HG03135 (cell line): ENCODE measurements at regions not wholly inside any gene's neighbourhood (a gene's known extent, or its start where the extent isn't known, plus 50 kb on each side); places are given as distances from the start of the nearest gene placed in this dataset.
A peak's percentile ranks its signal among the peaks of the same experiment; 100 is the strongest.
"Not testable (repeated sequence)": the region's sequence is repeated elsewhere in the genome, so short reads cannot be mapped to it uniquely, and the experiment has no call there.

ENCODE experiments used
- ATAC-seq: cut with Tn5 transposase; IDR thresholded peaks from one replicate; pipeline ENCODE4 v1.9.1; 2021; ENCODE audit warnings: mild to moderate bottlenecking, moderate library complexity; ENCODE audit not compliant: unreplicated experiment

DNA sequence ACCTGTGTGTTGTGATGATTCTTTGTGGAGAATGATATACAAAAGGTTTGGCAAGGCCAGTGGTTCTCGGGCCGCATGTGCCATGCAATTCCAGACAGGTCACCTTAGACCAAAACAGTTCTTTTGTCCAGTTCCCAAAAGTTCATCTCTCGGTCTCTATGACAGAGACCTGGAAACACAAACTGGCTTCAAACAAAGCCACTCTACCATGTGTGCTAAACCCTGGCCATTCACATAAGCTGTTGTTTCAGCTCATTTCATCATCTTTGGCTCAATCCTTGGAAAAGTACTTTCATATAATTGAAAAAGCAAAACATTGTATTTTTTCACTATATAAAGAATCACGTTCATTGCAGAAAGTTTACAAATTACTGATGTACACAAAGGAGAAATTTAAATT is 210.5 kb upstream of the SEMA6A start:
- ATAC-seq, result no peak

DNA sequence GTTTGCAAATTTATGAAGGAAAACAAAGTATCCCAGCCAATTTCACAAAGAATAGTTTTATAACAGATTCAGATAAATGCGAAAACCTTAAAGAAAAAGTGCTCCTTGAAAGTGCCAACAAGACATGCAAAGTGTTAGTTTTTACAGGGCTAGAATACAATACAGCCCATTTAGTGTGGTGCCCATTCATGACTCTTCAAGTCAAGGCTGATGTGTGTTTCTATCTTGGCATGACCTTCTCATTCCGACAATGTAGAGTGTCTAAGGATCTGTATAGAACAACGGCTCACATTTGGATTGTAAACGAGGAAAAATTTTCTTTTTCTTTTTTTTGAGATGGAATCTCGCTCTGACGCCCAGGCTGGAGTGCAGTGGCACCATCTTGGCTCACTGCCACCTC is 205.2 kb upstream of the SEMA6A start:
- no peak for ATAC-seq

DNA sequence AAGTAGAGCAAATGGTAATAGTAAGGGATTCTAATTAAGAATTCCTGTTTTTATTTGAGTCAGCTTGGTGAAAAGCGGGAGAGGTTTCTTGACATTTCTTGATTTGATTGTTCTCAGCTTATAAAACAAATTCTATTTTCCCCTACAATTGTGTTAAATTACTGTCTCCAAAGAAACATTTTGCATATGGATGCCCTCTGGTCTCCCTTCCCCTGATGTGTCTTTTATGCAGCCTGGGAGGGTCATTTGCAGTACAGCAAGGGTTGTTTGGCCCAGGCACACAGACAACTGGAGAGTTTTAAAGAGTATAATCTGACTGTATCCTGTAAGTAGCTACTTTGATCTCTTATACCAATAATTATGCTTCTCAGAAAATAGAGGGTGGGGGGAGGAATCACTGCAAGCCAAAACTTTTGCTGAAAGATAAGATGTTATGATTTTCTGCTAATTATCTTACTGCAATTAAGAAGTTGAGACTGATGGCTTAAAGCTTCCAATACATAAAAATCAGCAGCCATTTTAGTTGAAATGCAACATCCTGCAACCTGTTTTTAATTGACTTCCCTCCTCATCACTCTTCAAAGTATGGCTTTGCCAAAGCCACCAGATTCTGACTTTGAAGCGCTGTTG is 204.1 kb upstream of the SEMA6A start:
- no peak for ATAC-seq

DNA sequence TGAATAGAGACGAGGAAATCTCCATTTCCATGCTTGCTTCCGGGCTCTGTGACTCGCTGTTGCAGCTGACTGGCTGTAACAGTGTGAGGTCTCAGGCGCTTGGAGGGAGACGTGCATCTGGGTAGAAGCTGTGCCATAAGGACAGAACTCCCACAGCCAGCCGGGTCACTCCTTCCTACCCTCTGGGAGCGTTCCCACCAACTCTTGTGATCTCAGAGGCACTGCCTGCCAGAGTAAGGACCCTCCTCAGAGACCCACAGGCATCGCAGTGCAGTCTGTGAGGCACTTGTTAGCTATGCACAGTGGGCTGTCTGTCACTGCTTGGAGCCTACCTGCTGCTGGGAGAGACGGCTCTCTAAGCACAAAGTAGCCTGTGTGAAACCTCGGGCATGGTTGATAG is 203.4 kb upstream of the SEMA6A start:
- ATAC-seq, result peak; percentile 68

DNA sequence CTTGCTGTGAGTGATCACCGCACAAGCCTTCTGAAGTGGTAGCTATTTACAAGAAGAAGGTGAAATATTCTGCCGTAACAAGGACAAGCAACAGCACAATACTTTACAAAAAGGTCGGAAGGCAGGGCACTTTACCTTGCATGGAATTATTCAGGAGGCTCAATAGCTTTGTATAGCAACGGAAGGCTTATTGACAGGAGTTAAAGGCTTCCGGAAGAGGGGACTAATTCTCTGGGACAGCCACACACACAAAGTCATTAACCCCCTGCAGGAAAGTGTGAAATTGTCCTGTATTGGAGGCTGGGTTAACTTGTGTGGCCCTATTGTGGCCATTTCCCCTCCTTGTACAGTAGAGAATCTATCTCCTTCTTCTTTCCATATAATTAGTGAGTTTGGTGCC is 199.3 kb upstream of the SEMA6A start:
- ATAC-seq, result no peak

DNA sequence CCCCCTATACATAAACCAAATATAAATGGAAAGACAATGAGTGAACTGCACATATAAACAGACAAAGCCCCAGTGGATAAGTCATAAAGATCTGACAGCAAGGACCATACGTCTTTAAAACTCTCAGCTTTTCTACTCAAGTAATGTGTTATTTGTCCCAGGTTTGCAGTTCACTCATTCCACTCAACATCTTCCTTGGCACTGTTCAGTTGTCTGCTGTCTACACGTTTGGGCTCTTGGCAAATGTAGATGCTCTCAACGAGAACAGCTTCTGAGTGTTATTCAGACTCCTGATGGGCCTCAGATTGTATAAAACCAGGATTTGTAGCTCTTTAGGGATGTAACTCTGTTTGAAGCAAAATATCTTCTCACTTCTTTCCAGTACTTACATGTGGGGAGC is 198.2 kb upstream of the SEMA6A start:
- ATAC-seq, result no peak

DNA sequence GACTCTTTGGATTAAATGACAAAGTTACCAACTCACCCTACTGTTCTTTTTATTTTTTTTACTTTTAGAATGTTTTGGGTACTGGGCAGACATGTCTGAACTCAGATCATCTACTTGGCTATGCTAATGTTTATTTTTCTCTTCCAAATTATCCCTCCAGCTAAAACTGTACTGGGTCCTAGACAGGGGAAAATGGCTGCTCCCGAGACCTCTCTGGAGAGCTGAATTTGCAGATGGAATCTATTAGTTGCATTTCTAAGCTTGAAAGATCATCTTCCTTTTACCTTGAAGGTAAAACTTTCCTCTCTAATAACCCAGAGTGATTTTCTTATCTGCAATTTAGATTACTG is 197.5 kb upstream of the SEMA6A start:
- ATAC-seq, result no peak

DNA sequence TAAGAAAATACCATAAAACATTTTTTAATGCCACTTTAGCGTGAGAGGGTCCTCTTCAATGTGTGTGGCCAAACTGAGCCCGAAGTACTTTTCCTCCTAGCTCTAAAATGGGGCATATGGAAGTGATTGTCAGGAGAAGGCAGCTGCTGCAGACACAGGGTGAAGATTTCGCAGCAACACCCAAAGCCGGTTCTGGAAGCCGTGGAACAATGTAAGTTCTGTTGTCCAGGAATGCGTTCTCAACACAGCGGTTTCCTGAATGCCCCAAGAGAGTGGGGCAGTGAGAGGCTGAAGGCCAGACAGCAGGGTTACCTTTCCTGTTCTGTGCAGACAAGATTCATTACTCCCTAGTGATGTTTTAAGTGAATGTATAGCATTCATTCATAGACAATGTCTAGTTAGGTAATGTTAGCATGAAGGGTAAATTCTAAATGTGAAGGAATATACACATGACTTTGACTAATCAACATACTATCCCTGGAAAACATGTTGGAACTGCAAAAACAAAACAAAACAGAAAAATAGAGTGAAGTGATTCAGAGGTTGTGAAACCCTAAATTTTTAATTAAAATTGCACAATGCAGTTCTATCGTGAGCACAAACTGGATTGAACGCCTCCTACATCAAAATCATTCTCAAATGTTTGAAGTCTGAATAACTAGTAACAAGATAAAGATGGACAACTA is 197.0 kb upstream of the SEMA6A start:
- ATAC-seq, result no peak

DNA sequence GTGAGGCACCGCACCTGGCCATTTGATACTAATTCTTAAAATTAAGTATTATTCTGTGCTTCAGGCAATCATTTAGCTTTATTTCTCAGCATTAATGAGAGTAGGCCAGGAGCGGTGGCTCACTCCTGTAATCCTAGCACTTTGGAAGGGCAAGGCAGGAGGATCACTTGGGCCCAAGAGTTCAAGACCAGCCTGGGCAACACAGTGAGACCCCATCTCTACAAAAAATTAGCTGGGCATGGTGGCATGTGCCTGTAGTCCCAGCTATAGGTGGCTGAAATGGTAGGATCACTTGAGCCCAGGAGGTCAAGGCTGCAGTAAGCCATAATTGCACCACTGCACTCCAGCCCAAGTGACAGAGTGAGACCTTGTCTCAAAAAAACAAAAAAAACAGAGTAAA is 195.3 kb upstream of the SEMA6A start:
- ATAC-seq, result not testable (repeated sequence)

DNA sequence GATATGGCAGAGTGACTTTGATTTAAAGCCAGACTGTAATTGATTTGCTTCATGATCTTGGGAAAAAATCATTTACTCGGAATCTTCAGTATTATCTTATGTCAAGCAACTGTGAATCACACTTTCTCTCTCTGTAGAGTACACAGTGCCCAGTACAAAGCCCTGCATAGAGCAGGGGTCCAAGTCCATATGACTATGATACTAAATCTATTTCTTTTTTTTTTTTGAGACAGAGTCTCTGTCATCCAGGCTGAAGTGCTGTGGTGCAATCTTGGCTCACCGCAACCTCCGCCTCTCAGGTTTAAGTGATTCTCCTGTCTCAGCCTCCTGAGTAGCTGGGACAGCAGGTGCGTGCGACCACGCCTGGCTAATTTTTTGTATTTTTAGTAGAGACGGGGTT is 194.8 kb upstream of the SEMA6A start:
- ATAC-seq, result no peak

DNA sequence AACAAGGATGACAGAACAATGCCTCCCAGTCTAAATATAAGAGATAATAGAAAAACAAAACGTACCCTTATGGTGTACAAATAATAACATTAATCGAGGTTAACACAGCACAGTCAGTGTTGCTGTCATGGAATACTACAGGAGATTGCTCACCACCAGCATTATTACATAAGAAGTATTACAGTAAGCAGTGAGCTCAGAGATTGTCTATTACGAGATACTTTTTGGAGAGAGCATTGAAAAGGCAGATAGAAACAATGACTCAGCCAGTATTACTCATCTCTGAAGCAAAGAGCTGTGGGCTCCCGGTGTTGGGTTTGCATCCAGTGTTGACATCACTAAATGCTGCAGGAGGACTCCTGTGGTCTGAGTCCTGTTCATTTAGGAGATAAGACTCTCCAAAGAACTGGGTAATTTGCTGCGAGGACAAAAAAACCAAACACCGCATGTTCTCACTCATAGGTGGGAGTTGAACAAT is 191.9 kb upstream of the SEMA6A start:
- ATAC-seq, result no peak

DNA sequence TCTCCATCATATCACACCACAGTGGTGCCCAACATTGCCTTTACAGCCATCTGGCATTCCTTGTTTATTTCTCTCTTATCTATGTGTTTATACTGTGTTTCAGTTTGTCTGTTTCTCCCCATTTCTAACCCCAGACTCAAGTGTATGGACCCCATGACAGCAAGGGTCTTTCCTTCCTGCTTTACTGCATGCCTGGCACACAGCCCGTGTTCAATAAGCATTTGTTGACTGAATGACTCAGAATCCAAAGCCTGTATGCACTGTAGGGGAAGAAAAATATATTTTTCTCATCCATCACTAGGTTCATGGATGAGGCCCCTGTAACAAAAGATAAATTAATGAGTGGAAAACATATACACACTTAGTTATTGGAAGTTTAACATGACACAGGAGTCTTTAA is 190.8 kb upstream of the SEMA6A start:
- ATAC-seq, result no peak

DNA sequence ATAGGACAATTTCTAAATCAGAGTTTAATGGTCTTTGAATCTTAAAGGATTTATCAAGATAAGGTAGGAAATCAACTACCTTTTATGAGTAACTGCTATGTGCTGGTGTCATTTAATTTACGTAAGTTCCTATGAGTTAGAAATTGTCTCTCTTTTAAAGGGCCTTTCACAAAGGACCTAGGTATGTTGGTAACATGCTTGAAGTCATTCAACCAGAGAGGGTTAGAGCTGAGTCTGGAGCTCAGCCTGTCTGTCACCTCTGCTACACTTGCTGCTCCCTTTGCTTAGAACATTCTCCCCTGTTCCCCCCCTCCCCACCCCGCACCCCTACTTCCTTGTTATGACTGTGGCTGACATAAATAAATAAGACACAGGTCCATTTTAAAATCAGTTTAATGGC is 190.3 kb upstream of the SEMA6A start:
- ATAC-seq, result no peak

DNA sequence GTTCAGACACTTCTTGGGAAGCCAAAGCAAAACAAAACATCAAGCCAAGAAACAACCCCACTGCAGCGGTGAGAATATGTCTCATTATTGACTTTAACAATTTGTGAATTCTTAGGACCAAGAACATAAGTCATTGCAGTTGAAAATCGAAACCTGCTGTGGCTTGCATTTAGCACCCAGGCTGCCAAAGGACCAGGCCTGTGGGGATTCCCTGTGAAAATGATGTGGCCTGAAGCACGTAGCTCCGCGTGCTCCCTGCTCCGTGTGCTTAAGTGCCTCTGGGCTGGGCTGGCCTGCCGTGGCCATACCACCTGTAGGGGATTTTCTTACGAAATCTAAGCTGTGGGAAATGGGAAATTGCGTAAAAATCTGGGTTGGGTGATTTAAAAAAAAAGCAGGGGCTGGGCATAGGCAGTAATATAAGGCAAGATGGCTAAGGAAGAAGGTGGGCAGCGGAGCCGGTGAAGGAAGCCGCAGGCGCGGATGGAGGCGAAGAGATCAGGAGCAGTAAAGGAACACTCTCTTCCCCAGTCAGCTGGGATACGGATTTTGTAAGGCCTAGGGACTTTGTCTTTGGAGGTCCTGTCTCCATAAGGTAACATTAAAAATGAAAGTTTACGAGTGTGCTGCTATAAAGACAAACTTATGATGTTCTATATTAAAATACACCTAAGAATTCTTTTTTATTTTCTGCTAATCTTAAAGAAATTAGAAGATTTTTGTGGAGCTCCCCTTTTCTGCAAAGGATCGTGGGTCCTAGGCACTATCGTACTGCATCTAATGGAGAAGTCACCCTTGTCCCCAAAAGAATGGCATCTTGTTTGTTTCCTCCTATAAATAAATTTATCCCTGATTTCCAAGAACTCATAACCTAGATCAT is 189.6 kb upstream of the SEMA6A start:
- ATAC-seq, result peak; percentile 57

DNA sequence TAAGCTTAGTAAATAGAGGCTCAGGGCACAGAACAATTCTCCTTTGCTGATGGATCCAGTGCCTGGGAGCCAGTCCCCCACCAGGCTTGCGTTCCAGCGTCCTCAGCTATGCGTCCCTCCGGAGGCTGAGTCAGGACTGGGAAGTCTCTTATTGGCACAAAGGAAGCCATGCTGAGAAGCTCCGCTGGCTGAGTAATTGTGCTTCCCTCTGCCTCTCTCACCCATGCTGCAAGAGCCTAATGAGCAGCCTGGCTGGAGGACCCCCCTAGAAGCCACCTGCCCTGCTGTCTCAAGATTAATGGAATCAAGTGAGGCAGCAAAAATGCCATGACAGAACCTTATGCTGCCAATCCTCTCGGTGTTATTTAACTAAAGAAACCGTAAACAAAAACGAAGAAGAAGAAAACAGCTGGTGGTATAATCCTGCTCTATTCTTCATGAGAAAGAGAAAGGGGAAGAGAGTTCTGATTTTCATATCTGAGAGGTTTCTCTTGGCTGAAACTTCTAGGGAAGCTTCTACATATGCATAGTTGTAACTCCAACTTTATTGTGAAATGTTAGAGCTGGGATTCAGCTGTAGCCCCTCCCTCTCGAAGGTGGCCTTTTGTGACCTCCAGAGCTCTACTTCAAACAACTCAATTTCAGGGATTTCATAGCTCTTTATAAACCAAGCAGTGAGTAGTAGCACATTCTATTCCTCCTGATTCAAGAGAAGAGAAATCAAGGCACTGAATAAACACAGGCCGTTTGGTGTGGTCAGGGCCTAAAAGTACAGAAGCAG is 185.4 kb upstream of the SEMA6A start:
- ATAC-seq, result no peak

DNA sequence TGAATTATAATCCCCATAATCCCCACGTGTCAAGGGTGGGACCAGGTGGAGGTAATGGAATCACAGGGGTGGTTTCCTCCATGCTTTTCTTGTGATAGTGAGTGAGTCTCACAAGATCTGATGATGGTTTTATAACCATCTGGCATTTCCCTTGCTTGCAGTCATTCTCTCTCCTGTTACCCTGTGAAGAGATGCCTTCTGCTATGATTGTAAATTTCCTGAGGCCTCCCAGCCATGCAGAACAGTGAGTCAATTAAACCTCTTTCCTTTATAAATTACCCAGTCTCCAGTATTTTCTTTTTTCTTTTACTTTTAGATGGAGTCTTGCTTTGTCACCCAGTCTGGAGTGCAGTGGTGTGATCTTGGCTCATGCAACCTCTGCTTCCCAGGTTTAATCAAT is 182.7 kb upstream of the SEMA6A start:
- no peak for ATAC-seq

DNA sequence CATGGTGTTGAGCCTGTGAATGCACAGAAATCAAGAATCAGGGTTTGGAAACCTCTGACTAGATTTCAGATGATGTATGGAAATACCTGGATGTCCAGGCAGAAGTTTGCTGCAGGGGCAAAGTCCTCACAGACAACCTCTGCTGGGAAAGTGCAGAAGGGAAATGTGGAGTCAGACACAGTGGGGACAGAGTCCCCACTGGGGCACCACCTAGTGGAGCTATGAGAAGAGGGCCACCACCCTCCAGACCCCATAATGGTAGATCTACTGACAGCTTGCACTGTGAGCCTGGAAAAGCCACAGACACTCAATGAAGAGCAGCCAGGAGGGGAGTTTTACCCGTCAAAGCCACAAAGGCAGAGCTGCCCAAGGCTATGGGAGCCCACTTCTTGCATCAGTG is 181.9 kb upstream of the SEMA6A start:
- no peak for ATAC-seq

DNA sequence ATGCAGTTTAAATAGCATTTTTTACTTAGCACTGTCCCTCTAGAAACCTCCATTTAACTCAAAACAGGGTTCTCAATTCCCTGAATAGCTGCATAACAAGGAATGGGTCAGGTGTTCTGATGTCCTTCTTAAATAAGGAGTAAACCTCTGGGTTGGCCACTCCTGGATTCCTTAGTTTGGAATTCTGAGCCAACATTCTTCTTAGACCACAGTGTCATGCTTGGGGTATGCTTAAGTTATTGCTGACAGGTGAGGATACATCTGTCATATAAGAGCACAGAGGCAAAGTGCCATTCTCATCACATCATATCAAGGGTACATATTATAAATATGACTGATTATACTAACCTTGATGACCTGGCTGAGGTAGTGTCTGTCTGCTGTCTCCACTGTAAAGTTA is 179.9 kb upstream of the SEMA6A start:
- ATAC-seq, result no peak

DNA sequence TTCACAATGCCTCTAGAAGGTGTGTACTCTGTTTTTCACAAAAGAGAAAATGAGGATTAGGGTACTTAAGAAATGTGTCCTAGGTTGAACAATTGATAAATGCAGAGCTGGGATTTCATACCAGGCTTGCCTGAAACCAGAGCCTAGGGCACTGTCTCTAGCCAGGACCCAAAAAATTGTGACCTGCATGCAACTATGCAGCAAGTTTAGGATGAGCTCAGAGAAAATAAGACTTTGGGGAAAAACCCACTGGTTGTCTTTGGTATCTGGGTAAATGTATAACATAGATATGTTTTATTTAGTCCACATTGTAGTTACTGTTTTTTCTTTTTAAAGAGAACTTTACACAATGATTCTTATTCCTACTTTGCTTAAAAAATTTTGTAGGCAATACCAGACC is 177.1 kb upstream of the SEMA6A start:
- ATAC-seq, result no peak

DNA sequence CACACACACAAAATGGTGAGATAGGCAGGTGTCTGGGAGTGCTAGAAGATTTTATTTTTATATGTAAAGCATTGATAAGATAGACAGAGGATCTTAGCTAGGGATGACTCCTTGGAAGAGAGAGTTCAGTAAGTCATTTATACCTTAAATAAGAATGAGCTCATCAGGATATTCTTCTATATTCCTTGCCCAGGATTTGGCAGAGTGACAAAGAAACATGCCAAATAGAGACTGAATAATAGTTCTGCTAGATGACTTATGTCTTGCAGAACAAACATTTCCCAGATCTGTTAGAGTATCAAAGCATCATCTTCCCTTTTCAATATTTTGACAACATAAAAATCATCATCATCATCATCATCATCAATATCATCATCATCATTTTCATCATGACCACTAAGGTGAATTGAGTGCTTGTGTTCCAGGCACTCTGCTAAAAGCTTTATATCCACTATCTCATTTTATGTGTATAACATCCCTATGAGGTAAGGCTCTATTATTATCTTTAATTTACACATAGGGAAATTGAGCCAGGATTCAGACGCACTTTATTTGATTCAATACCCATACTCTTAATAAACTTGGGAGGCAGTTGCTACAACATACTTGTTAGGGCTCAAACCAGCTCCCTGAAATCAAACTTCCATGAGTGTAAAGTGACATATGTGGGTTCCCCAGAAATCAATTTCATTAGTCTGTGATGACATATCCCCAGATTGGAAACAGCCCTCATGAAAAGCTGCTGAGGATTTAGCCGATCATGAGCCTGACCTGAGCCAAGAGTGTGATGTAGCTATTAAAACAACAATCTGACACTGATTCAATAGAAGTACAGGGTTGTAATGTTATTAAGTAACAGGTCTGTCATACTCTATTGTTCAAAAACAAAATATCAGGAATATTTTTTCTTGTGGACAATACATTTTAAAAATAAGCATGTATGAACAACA is 176.3 kb upstream of the SEMA6A start:
- no peak for ATAC-seq
